GM23338 (cell line): ENCODE measurements at regions not wholly inside any gene's neighbourhood (a gene's known extent, or its start where the extent isn't known, plus 50 kb on each side); places are given as distances from the start of the nearest gene placed in this dataset.

Source experiments
- ATAC-seq: fragments of 200-7000 bp; cut with Tn5 transposase; 3 replicates; pipeline ENCODE4 v1.9.1; 2020
- DNase-seq: peaks from one replicate; pipeline ENCODE4 v3.0.0-alpha.2; 2015; ENCODE audit warnings: low spot score
- H2AFZ ChIP-seq: fragments of 200-600 bp; sonication (generic); 2 replicates; pipeline ENCODE4 v1.8.0; 2016; ENCODE audit warnings: antibody characterized with exemption, mild to moderate bottlenecking, moderate library complexity
- H3F3A ChIP-seq: fragments of 200-600 bp; sonication (generic); replicated peaks from 2 replicates; pipeline ENCODE4 v1.8.0; 2017; ENCODE audit warnings: antibody characterized with exemption, mixed run types, low read depth
- H3K27ac ChIP-seq: fragments of 200-600 bp; sonication (generic); 2 replicates; pipeline ENCODE4 v1.6.1; 2016; ENCODE audit warnings: low read depth
- H3K27me3 ChIP-seq: fragments of 200-600 bp; sonication (generic); 2 replicates; pipeline ENCODE4 v1.8.0; 2016; ENCODE audit warnings: mild to moderate bottlenecking, mixed run types, moderate library complexity; ENCODE audit not compliant: insufficient read depth
- H3K36me3 ChIP-seq: fragments of 200-600 bp; sonication (generic); 2 replicates; pipeline ENCODE4 v1.8.0; 2016; ENCODE audit warnings: mild to moderate bottlenecking; ENCODE audit not compliant: insufficient read depth
- H3K4me1 ChIP-seq: fragments of 200-600 bp; sonication (generic); 2 replicates; pipeline ENCODE4 v1.8.0; 2016; ENCODE audit warnings: mild to moderate bottlenecking, moderate library complexity; ENCODE audit not compliant: insufficient read depth
- H3K4me2 ChIP-seq: fragments of 200-600 bp; sonication (generic); 2 replicates; pipeline ENCODE4 v1.7.1; 2017; ENCODE audit warnings: mixed run types
- H3K4me3 ChIP-seq: fragments of 200-600 bp; sonication (generic); 2 replicates; pipeline ENCODE4 v1.6.1; 2016; ENCODE audit warnings: mixed run types
- H3K79me2 ChIP-seq: fragments of 200-600 bp; sonication (generic); replicated peaks from 2 replicates; pipeline ENCODE4 v1.8.0; 2017; ENCODE audit warnings: mild to moderate bottlenecking; ENCODE audit not compliant: insufficient read depth
- H3K9me2 ChIP-seq: fragments of 200-600 bp; sonication (generic); 2 replicates; pipeline ENCODE4 v1.8.0; 2017; ENCODE audit not compliant: insufficient read depth
- H4K20me1 ChIP-seq: fragments of 200-600 bp; sonication (generic); replicated peaks from 2 replicates; pipeline ENCODE4 v1.8.0; 2017; ENCODE audit warnings: mild to moderate bottlenecking; ENCODE audit not compliant: insufficient read depth
- H3K27ac Mint-ChIP-seq: 2 replicates; pipeline ENCODE4 v1.8.0; 2020; ENCODE audit warnings: inconsistent platforms, mild to moderate bottlenecking, moderate library complexity, mixed read lengths
- H3K27me3 Mint-ChIP-seq: 3 replicates; pipeline ENCODE4 v1.8.0; 2022; ENCODE audit warnings: low read depth, mild to moderate bottlenecking, moderate library complexity, mixed read lengths, inconsistent platforms; ENCODE audit not compliant: insufficient read depth, poor library complexity
- H3K36me3 Mint-ChIP-seq: 3 replicates; pipeline ENCODE4 v1.8.0; 2021; ENCODE audit warnings: low read depth, mild to moderate bottlenecking, inconsistent platforms, moderate library complexity, mixed read lengths
- H3K4me1 Mint-ChIP-seq: 3 replicates; pipeline ENCODE4 v1.8.0; 2020; ENCODE audit warnings: mild to moderate bottlenecking, inconsistent platforms, mixed read lengths
- H3K4me3 Mint-ChIP-seq: 3 replicates; pipeline ENCODE4 v1.8.0; 2021; ENCODE audit warnings: moderate library complexity, mild to moderate bottlenecking, inconsistent platforms, mixed read lengths
- H3K9me3 Mint-ChIP-seq: 3 replicates; pipeline ENCODE4 v1.8.0; 2020; ENCODE audit warnings: moderate library complexity, mild to moderate bottlenecking, inconsistent platforms, mixed read lengths
- CREB1 ChIP-seq: fragments of 250-450 bp; sonication (Bioruptor Pico); IDR thresholded peaks from 2 replicates; pipeline ENCODE4 v1.5.0; 2020; ENCODE audit warnings: low read depth, mild to moderate bottlenecking, moderate library complexity
- CTCF ChIP-seq, 2 experiments: fragments of 200-600 bp in 1 of 2; sonication (generic) in 1 of 2; conservative IDR thresholded peaks; 2 replicates each; pipeline versions ENCODE4 v1.5.1 to v1.6.1; 2016 to 2017; ENCODE audit warnings: antibody characterized with exemption in 2 of 2, low read depth in 2 of 2, mild to moderate bottlenecking in 2 of 2, moderate library complexity in 1 of 2
- ETS1 ChIP-seq: IDR thresholded peaks from 2 replicates; pipeline ENCODE4 v1.6.1; 2016; ENCODE audit warnings: antibody characterized with exemption
- EZH2 ChIP-seq: fragments of 200-600 bp; sonication (generic); IDR thresholded peaks from one replicate; pipeline ENCODE4 v1.8.0; 2017; ENCODE audit warnings: antibody characterized with exemption, mild to moderate bottlenecking, low read depth; ENCODE audit not compliant: unreplicated experiment
- EZH2phosphoT487 ChIP-seq: fragments of 200-600 bp; sonication (generic); IDR thresholded peaks from one replicate; pipeline ENCODE4 v1.8.1; 2018; ENCODE audit warnings: antibody characterized with exemption; ENCODE audit not compliant: unreplicated experiment
- JUNB ChIP-seq: IDR thresholded peaks from one replicate; pipeline ENCODE4 v1.6.1; 2016; ENCODE audit warnings: antibody characterized with exemption; ENCODE audit not compliant: unreplicated experiment
- NANOG ChIP-seq: IDR thresholded peaks from 2 replicates; pipeline ENCODE4 v1.6.1; 2016; ENCODE audit warnings: antibody characterized with exemption, borderline replicate concordance
- POLR2AphosphoS5 ChIP-seq: IDR thresholded peaks from 2 replicates; pipeline ENCODE4 v1.6.1; 2016; ENCODE audit warnings: antibody characterized with exemption, low read depth
- REST ChIP-seq: IDR thresholded peaks from one replicate; pipeline ENCODE4 v1.6.1; 2018; ENCODE audit warnings: antibody characterized with exemption; ENCODE audit not compliant: unreplicated experiment
- STAT1 ChIP-seq: IDR thresholded peaks from one replicate; pipeline ENCODE4 v1.6.1; 2016; ENCODE audit warnings: antibody characterized with exemption; ENCODE audit not compliant: unreplicated experiment
- ZNF114 ChIP-seq: fragments of 250-450 bp; sonication (Bioruptor Pico); IDR thresholded peaks from 2 replicates; pipeline ENCODE4 v1.5.0; 2020; ENCODE audit warnings: mild to moderate bottlenecking, moderate library complexity
- ZNF331 ChIP-seq: fragments of 250-450 bp; sonication (Bioruptor Pico); IDR thresholded peaks from 2 replicates; pipeline ENCODE4 v1.5.0; 2020; ENCODE audit warnings: low read depth, mild to moderate bottlenecking, moderate library complexity
- ZNF462 ChIP-seq: fragments of 250-450 bp; sonication (Bioruptor Pico); IDR thresholded peaks from 2 replicates; pipeline ENCODE4 v1.5.0; 2020; ENCODE audit warnings: mild to moderate bottlenecking, moderate library complexity

- H3K36me3 ChIP-seq, result no peaks in the 10 kb centered on the region
- no peaks in the 10 kb centered on the region for H3K4me1 ChIP-seq
- Mint-ChIP-seq H3K4me1 (no peaks in the 10 kb centered on the region), H3K9me3 (no peaks in the 10 kb centered on the region), H3K36me3 (no peaks in the 10 kb centered on the region), H3K27me3 (no peaks in the 10 kb centered on the region), H3K27ac (no peak overlapping the region), H3K4me3 (no peak overlapping the region)
- H3F3A ChIP-seq, result no peaks in the 10 kb centered on the region
- H3K9me2 ChIP-seq, result no peaks in the 10 kb centered on the region
- DNase-seq, result no peak
- ATAC-seq, result no peak
- no peaks in the 10 kb centered on the region for H3K79me2 ChIP-seq
- H2AFZ ChIP-seq, result no peak overlapping the region
- H3K27ac ChIP-seq, result no peak overlapping the region
- no peaks in the 10 kb centered on the region for H4K20me1 ChIP-seq
- H3K4me2 ChIP-seq, result no peak overlapping the region
- TF ChIP-seq CTCF (conservative IDR thresholded peaks at IDR 0.05; ENCODE audit: low read depth in 2 of 2) (no peak), EZH2 (no peak), ZNF331 (CRISPR knock-in tag) (no peak), POLR2AphosphoS5 (no peak), ZNF114 (CRISPR knock-in tag) (no peak), NANOG (no peak), CREB1 (CRISPR knock-in tag) (no peak), STAT1 (no peak), ETS1 (no peak), ZNF462 (CRISPR knock-in tag) (no peak), JUNB (no peak), EZH2phosphoT487 (no peak), REST (no peak)
- H3K4me3 ChIP-seq, result no peak overlapping the region
- no peaks in the 10 kb centered on the region for H3K27me3 ChIP-seq
These were observed 1036.9 kb upstream of the TMEFF2 start for GRCh38 chr2:193231634-193232033.
